ENCODE measurements at regions not wholly inside any gene's neighbourhood (a gene's known extent, or its start where the extent isn't known, plus 50 kb on each side); places are given as distances from the start of the nearest gene placed in this dataset.

DNA sequence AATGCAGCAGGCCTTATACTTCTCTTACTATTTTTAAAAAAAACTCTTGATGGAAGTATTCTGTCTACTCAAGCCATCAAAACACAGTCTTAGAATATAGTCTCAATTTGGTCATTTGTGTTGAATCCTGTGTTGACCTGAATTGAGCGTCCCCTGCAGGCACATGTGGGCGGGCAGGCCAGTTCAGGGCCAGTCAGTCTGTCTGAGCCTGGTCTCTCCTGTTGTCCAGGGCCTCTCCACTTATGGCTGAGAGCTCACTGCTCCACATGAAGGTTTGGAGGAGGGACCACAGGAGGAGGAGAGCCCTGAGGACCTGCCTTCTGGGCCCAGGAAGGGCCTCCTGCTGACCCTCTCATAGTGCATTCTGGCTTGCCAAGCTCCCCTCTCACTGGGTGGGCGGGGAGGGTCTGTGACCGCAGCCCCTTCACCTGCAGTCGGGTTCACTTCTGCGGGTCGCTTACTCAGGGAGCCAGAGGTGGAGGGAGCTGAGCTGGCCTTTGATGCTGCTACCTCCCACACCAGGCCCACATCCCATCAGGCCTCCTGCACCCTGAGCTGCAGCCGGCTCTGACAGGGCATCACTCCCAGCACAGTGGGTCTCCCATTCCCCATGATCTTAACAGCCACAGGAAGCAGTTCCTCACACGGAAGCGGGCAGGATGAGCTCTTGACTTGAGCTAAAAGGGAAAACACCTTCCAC, 178.2 kb upstream of the S1PR3 start:
- Histone ChIP-seq H3K9me3 (no peaks in the 10 kb centered on the region), H3K4me2 (no peak overlapping the region), H3K4me3 (no peak overlapping the region), H3K27ac (0 out of 6 replicates have a peak overlapping the region, but pooled peaks of 1 of the 2 experiments have one; percentile 5), H3K4me1 (peaks cover 12% of the 10 kb centered on the region; the same call in 1 of the 3 replicates)
- ChIA-PET POLR2A (no interaction called here), CTCF (no interaction called here)
- TF ChIP-seq CHD2 (IDR thresholded peaks at IDR 0.05; ENCODE audit: low read length, partially characterized antibody) (no peak), NFE2L2 (conservative IDR thresholded peaks at IDR 0.05; ENCODE audit: low read length) (no peak), TFCP2L1 (CRISPR knock-in tag; IDR thresholded peaks at IDR 0.05) (no peak), MAZ (IDR thresholded peaks at IDR 0.05; ENCODE audit: borderline replicate concordance, low read depth, low read length) (no peak), RARB (CRISPR knock-in tag; IDR thresholded peaks at IDR 0.05) (no peak), EP300 (IDR thresholded peaks at IDR 0.05) (no peak), RNF2 (IDR thresholded peaks at IDR 0.05; ENCODE audit: borderline replicate concordance, low read depth) (no peak), JUN (IDR thresholded peaks at IDR 0.05) (no peak), MAX (IDR thresholded peaks at IDR 0.05) (no peak)
- 92% methylated on average over 9 of the region's 10 CpGs for WGBS (ENCODE audit: missing lambda C conversion rate)
- ATAC-seq (no peak; a peak in 1 of 6 replicates), DNase-seq (ENCODE audit: low read depth in 1 of 2, low spot score in 1 of 2) (no peak), FAIRE-seq (no peak)

DNA sequence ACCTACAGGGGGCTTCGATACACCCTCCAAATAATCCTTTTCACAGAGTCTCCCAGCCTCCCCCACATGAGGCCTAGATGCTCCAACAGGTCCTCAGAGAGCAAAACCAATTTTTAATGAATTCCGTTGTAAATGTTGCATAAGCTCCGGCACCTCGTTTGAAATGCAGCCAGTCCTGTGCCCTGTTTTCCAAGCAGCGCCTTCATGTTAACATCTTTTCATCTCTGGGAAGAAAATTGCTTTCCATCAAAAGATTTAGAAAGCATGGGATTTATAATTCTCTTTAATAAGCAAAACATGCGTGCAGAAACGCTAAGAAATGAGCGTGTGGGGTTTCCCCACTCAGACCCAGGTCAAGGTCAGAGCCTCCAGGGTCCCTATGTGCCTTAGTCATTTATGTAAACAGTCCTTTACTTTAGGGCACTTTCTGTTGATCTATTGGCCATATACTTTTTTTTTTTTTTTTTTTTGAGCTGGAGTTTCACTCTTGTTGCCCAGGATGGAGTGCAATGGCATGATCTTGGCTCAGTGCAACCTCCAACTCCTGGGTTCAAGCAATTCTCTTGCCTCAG, 177.5 kb upstream of the S1PR3 start:
- ChIA-PET CTCF (interaction anchor here (0.6 kb wide), 1 partner anchor 13 kb away, joined by 3 read pairs; no protein-coding TSS in a partner anchor), POLR2A (no interaction called here)
- no peak for ATAC-seq
- no peak overlapping the region for H3K4me2 ChIP-seq
- H3K9me3 ChIP-seq: no peaks in the 10 kb centered on the region
- no peak for TF ChIP-seq KDM5A (IDR thresholded peaks at IDR 0.05)
- no peak for TF ChIP-seq HOXB5 (CRISPR knock-in tag; IDR thresholded peaks at IDR 0.05)
- TF ChIP-seq FOSB (CRISPR knock-in tag; IDR thresholded peaks at IDR 0.05): no peak
- TF ChIP-seq, protein P1, sequence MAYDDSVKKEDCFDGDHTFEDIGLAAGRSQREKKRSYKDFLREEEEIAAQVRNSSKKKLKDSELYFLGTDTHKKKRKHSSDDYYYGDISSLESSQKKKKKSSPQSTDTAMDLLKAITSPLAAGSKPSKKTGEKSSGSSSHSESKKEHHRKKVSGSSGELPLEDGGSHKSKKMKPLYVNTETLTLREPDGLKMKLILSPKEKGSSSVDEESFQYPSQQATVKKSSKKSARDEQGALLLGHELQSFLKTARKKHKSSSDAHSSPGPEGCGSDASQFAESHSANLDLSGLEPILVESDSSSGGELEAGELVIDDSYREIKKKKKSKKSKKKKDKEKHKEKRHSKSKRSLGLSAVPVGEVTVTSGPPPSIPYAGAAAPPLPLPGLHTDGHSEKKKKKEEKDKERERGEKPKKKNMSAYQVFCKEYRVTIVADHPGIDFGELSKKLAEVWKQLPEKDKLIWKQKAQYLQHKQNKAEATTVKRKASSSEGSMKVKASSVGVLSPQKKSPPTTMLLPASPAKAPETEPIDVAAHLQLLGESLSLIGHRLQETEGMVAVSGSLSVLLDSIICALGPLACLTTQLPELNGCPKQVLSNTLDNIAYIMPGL (CRISPR knock-in tag; IDR thresholded peaks at IDR 0.05; ENCODE audit: borderline replicate concordance): no peak
- TF ChIP-seq TFCP2L1 (CRISPR knock-in tag; IDR thresholded peaks at IDR 0.05): no peak
- TF ChIP-seq, protein P2, sequence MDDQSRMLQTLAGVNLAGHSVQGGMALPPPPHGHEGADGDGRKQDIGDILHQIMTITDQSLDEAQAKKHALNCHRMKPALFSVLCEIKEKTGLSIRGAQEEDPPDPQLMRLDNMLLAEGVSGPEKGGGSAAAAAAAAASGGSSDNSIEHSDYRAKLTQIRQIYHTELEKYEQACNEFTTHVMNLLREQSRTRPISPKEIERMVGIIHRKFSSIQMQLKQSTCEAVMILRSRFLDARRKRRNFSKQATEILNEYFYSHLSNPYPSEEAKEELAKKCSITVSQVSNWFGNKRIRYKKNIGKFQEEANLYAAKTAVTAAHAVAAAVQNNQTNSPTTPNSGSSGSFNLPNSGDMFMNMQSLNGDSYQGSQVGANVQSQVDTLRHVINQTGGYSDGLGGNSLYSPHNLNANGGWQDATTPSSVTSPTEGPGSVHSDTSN (IDR thresholded peaks at IDR 0.05): no peak
- H3K4me3 ChIP-seq: no peak overlapping the region
- no peak for FAIRE-seq
- H3K27ac ChIP-seq: 0 out of 6 replicates have a peak overlapping the region, but pooled peaks of 1 of the 2 experiments have one; percentile 5
- WGBS (ENCODE audit: missing lambda C conversion rate): 76% methylated on average over 8 of the region's 8 CpGs
- no peak for DNase-seq (ENCODE audit: low read depth in 1 of 2, low spot score in 1 of 2)
- H3K4me1 ChIP-seq: peaks cover 12% of the 10 kb centered on the region; the same call in 1 of the 3 replicates

- no peak overlapping the region for H3K4me3 ChIP-seq
- FAIRE-seq (no peak), DNase-seq (ENCODE audit: low read depth in 1 of 2, low spot score in 1 of 2) (no peak), ATAC-seq (peak in 1 of 2 experiments; percentile 45; a peak in 2 of 6 replicates)
- TF ChIP-seq RNF2 (IDR thresholded peaks at IDR 0.05; ENCODE audit: borderline replicate concordance, low read depth): no peak
- no peak for TF ChIP-seq KDM1A (IDR thresholded peaks at IDR 0.05; ENCODE audit: low read depth)
- TF ChIP-seq, protein P3, sequence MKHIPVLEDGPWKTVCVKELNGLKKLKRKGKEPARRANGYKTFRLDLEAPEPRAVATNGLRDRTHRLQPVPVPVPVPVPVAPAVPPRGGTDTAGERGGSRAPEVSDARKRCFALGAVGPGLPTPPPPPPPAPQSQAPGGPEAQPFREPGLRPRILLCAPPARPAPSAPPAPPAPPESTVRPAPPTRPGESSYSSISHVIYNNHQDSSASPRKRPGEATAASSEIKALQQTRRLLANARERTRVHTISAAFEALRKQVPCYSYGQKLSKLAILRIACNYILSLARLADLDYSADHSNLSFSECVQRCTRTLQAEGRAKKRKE (CRISPR knock-in tag; IDR thresholded peaks at IDR 0.05; ENCODE audit: low read depth): no peak
- TF ChIP-seq, protein P4, sequence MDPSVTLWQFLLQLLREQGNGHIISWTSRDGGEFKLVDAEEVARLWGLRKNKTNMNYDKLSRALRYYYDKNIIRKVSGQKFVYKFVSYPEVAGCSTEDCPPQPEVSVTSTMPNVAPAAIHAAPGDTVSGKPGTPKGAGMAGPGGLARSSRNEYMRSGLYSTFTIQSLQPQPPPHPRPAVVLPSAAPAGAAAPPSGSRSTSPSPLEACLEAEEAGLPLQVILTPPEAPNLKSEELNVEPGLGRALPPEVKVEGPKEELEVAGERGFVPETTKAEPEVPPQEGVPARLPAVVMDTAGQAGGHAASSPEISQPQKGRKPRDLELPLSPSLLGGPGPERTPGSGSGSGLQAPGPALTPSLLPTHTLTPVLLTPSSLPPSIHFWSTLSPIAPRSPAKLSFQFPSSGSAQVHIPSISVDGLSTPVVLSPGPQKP (IDR thresholded peaks at IDR 0.05; ENCODE audit: low read depth, low read length): no peak
- no peak for TF ChIP-seq ESRRA (IDR thresholded peaks at IDR 0.05; ENCODE audit: borderline replicate concordance, low read length)
- no peak for TF ChIP-seq HOXA7 (CRISPR knock-in tag; IDR thresholded peaks at IDR 0.05)
- no peak for TF ChIP-seq JUN (IDR thresholded peaks at IDR 0.05)
- no peak for TF ChIP-seq PHF8 (IDR thresholded peaks at IDR 0.05; ENCODE audit: borderline replicate concordance, low read depth)
- TF ChIP-seq HOXB5 (CRISPR knock-in tag; IDR thresholded peaks at IDR 0.05): no peak
- ChIA-PET CTCF (interaction anchor here (0.6 to 1.3 kb wide), 2 partner anchors 12 to 187 kb away, joined by 3 read pairs; no protein-coding TSS in a partner anchor), POLR2A (no interaction called here)
- no peaks in the 10 kb centered on the region for H3K9me3 ChIP-seq
- H3K4me2 ChIP-seq: peak overlapping the region; percentile 26; the same call in 1 of the 3 replicates
- H3K27ac ChIP-seq: peak overlapping the region in 1 of 2 experiments; percentile 14; a peak in 1 of 6 replicates
- H3K4me1 ChIP-seq: peaks cover 12% of the 10 kb centered on the region; the same call in 1 of the 3 replicates
- WGBS (ENCODE audit: missing lambda C conversion rate): 75% methylated on average over 4 of the region's 4 CpGs
Observed at GRCh38 chr9:88814577-88814976, 176.7 kb upstream of the S1PR3 start.
